GM12878 (cell line): ENCODE measurements at regions not wholly inside any gene's neighbourhood (a gene's known extent, or its start where the extent isn't known, plus 50 kb on each side); places are given as distances from the start of the nearest gene placed in this dataset.

Experiments
- ATAC-seq: fragments of 200-7000 bp; cut with Tn5 transposase; 3 replicates; pipeline ENCODE4 v1.9.1; 2020; ENCODE audit warnings: mild to moderate bottlenecking, moderate library complexity
- BruUV-seq: library from RNA; stranded (reverse); fragments of 400-500 nt; replicated peaks from 2 replicates; lab custom pipeline; 2021; lab: Mats Ljungman, UMichigan
- CTCF ChIA-PET: fragments of 300-600 bp; sonication (Branson Sonifier 250); formaldehyde crosslinking; extraction: SDS; loops from one replicate; lab custom pipeline; 2021; ENCODE audit warnings: inconsistent platforms; lab: Yijun Ruan, JAX
- POLR2A ChIA-PET: fragments of 350-600 bp; formaldehyde crosslinking; extraction: SDS; loops from one replicate; lab custom pipeline; 2021; ENCODE audit warnings: inconsistent platforms; lab: Charles Lee
- RAD21 ChIA-PET: fragments of 300-600 bp; sonication (Branson Sonifier 250); formaldehyde crosslinking; loops from one replicate; lab custom pipeline; 2023; ENCODE audit warnings: antibody characterized with exemption; ENCODE audit not compliant: unreplicated experiment; lab: Charles Lee
- SMC1A ChIA-PET: fragments of 300-600 bp; sonication (Branson Sonifier 250); formaldehyde crosslinking; loops from one replicate; lab custom pipeline; 2023; ENCODE audit not compliant: unreplicated experiment, uncharacterized antibody; lab: Charles Lee
- DNase-seq: peaks from one replicate; pipeline ENCODE4 v3.0.0-alpha.2; 2011; ENCODE audit warnings: low read depth, low spot score
- FAIRE-seq: peaks from 3 replicates; lab custom pipeline; 2011; peaks lifted over from hg19 to GRCh38; lab: Jason Lieb, UNC
- H2AFZ ChIP-seq: 2 replicates; pipeline ENCODE4 v1.6.0; 2011; ENCODE audit warnings: low read depth, low read length, control low read depth; ENCODE audit not compliant: control insufficient read depth
- H3K27ac ChIP-seq: 2 replicates; pipeline ENCODE4 v1.5.1; 2011; ENCODE audit warnings: control low read depth; ENCODE audit not compliant: control insufficient read depth, insufficient read depth
- H3K27me3 ChIP-seq, 2 experiments: replicated peaks in 1 of 2; 2 replicates each; pipeline versions ENCODE4 v1.6.0 to v1.6.1; 2011; ENCODE audit warnings: low read length in 1 of 2; ENCODE audit not compliant: control insufficient read depth in 2 of 2, insufficient read depth in 2 of 2
- H3K36me3 ChIP-seq, 2 experiments: 2 replicates each; pipeline ENCODE4 v1.5.1; 2011; ENCODE audit warnings: low read length in 1 of 2; ENCODE audit not compliant: control insufficient read depth in 2 of 2, insufficient read depth in 2 of 2
- H3K4me1 ChIP-seq: 2 replicates; pipeline ENCODE4 v1.6.1; 2011; ENCODE audit warnings: mild to moderate bottlenecking, low read length, moderate library complexity, mixed read lengths; ENCODE audit not compliant: control insufficient read depth, insufficient read depth
- H3K4me2 ChIP-seq: 2 replicates; pipeline ENCODE4 v1.6.0; 2011; ENCODE audit warnings: control low read depth; ENCODE audit not compliant: control insufficient read depth, insufficient read depth
- H3K4me3 ChIP-seq: fragments of 200-600 bp; sonication (generic); 2 replicates; pipeline ENCODE4 v1.5.1; 2016
- H3K79me2 ChIP-seq: 2 replicates; pipeline ENCODE4 v1.6.0; 2011; ENCODE audit warnings: low read length; ENCODE audit not compliant: control insufficient read depth, insufficient read depth
- H3K9ac ChIP-seq: 2 replicates; pipeline ENCODE4 v1.8.0; 2011; ENCODE audit warnings: low read length, control low read depth, mixed read lengths; ENCODE audit not compliant: control insufficient read depth, insufficient read depth
- H3K9me3 ChIP-seq: replicated peaks from 3 replicates; pipeline ENCODE4 v1.5.1; 2011; ENCODE audit warnings: mild to moderate bottlenecking, low read length; ENCODE audit not compliant: control insufficient read depth, insufficient read depth
- H4K20me1 ChIP-seq: 2 replicates; pipeline ENCODE4 v1.6.0; 2011; ENCODE audit not compliant: control insufficient read depth, insufficient read depth
- CBX3 ChIP-seq: fragments of 200-600 bp; sonication (generic); IDR thresholded peaks from 2 replicates; pipeline ENCODE4 v1.6.1; 2016; ENCODE audit warnings: low read depth, borderline replicate concordance
- GABPA ChIP-seq: IDR thresholded peaks from 2 replicates; pipeline ENCODE4 v1.6.1; 2014; ENCODE audit warnings: antibody characterized with exemption, low read depth, mild to moderate bottlenecking, inconsistent platforms
- JUND ChIP-seq: IDR thresholded peaks from 2 replicates; pipeline ENCODE4 v1.6.1; 2012; ENCODE audit warnings: low read depth, mild to moderate bottlenecking, low read length, improper control_type of control experiment, moderate library complexity
- MXI1 ChIP-seq: fragments of 150-350 bp; IDR thresholded peaks from 2 replicates; pipeline ENCODE4 v1.6.1; 2011; ENCODE audit warnings: low read depth, mild to moderate bottlenecking, inconsistent platforms, low read length, improper control_type of control experiment
- NFXL1 ChIP-seq: fragments of 450-650 bp; IDR thresholded peaks from 2 replicates; pipeline ENCODE4 v1.6.1; 2017; ENCODE audit warnings: antibody characterized with exemption, mild to moderate bottlenecking, borderline replicate concordance
- NKRF ChIP-seq: fragments of 450-650 bp; conservative IDR thresholded peaks from 2 replicates; pipeline ENCODE4 v1.6.1; 2017; ENCODE audit warnings: mild to moderate bottlenecking, moderate library complexity
- PAX5 ChIP-seq: IDR thresholded peaks from 2 replicates; pipeline ENCODE4 v1.6.1; 2011; ENCODE audit warnings: low read depth, low read length, borderline replicate concordance
- POLR2AphosphoS2 ChIP-seq: IDR thresholded peaks from 2 replicates; pipeline ENCODE4 v1.6.1; 2011; ENCODE audit warnings: low read depth, mild to moderate bottlenecking, low read length, improper control_type of control experiment, moderate library complexity
- POLR2AphosphoS5 ChIP-seq: IDR thresholded peaks from 2 replicates; pipeline ENCODE4 v1.6.1; 2011; ENCODE audit warnings: mild to moderate bottlenecking, low read length, inconsistent platforms
- SMARCA5 ChIP-seq: fragments of 450-650 bp; IDR thresholded peaks from 2 replicates; pipeline ENCODE4 v1.6.1; 2017; ENCODE audit warnings: mild to moderate bottlenecking
- STAT3 ChIP-seq: IDR thresholded peaks from 2 replicates; pipeline ENCODE4 v1.6.1; 2011; ENCODE audit warnings: low read depth, low read length, improper control_type of control experiment
- YY1 ChIP-seq: IDR thresholded peaks from 2 replicates; pipeline ENCODE4 v1.6.1; 2011; ENCODE audit warnings: low read depth, mild to moderate bottlenecking, low read length
- ZNF687 ChIP-seq: fragments of 450-650 bp; IDR thresholded peaks from 2 replicates; pipeline ENCODE4 v1.6.1; 2017; ENCODE audit warnings: mild to moderate bottlenecking, moderate library complexity
- ZZZ3 ChIP-seq: IDR thresholded peaks from 2 replicates; pipeline ENCODE4 v1.6.1; 2011; ENCODE audit warnings: low read depth; ENCODE audit not compliant: control insufficient read depth, insufficient read length
- WGBS: methylation state at CpG from one replicate; pipeline ENCODE4 v1.1.6; 2016; ENCODE audit warnings: low lambda C conversion rate; ENCODE audit not compliant: insufficient replicate concordance, insufficient coverage; ENCODE audit errors: missing lambda C conversion rate; 5-methylcytosine and 5-hydroxymethylcytosine counted together
- in situ Hi-C: fragments of 300-500 bp; cut with MboI; formaldehyde crosslinking; loops from 9 replicates; pipeline ENCODE4 v1.14.3; 2018; ENCODE audit warnings: mixed read lengths
- intact Hi-C: fragments of 100-400 bp; cut with micrococcal nuclease; formaldehyde crosslinking; loops from one replicate; pipeline ENCODE4 v1.14.2; 2022; ENCODE audit not compliant: unreplicated experiment

GRCh38 chr1:99594205-99594604 is 51.7 kb upstream of the PALMD start:
- CTCF ChIA-PET: no interaction called here
- intact Hi-C loops (no loop called here), in situ Hi-C loops (no loop called here)
- DNase-seq (no peak), FAIRE-seq (no peak), ATAC-seq (no peak)
- H4K20me1 ChIP-seq: no peaks in the 10 kb centered on the region
- SMC1A ChIA-PET: interaction anchor here (1.3 to 1.5 kb wide), 2 partner anchors 9 to 13 kb away, joined by 3 to 4 read pairs; no protein-coding TSS in a partner anchor
- RAD21 ChIA-PET: no interaction called here
- POLR2A ChIA-PET: no interaction called here
- no peaks in the 10 kb centered on the region for H3K79me2 ChIP-seq
- no peaks in the 10 kb centered on the region for H3K4me1 ChIP-seq
- no TSS peak for BruUV-seq
- H3K4me3 ChIP-seq: no peak overlapping the region
- H3K4me2 ChIP-seq: no peak overlapping the region
- no peaks in the 10 kb centered on the region for H3K36me3 ChIP-seq
- H3K9me3 ChIP-seq: no peaks in the 10 kb centered on the region
- H3K27ac ChIP-seq: no peak overlapping the region
- 2% methylated on average over 2 of the region's 2 CpGs for WGBS
- H3K27me3 ChIP-seq: peaks cover 1 to 3% of the 10 kb centered on the region in 2 experiments; a peak in 2 of 4 replicates
- H3K9ac ChIP-seq: no peak overlapping the region
- TF ChIP-seq ZZZ3 (no peak), PAX5 (no peak), POLR2AphosphoS5 (no peak), NFXL1 (no peak), CBX3 (no peak), NKRF (no peak), POLR2AphosphoS2 (no peak), JUND (no peak), GABPA (no peak), ZNF687 (no peak), SMARCA5 (no peak), YY1 (no peak), STAT3 (no peak), MXI1 (no peak)
- no peak overlapping the region for H2AFZ ChIP-seq
